Heart left ventricle (tissue), 13 donors: ENCODE measurements at regions not wholly inside any gene's neighbourhood (a gene's known extent, or its start where the extent isn't known, plus 50 kb on each side); places are given as distances from the start of the nearest gene placed in this dataset.

Experiments
- POLR2A ChIP-seq, 2 donors: fragments of 450-650 bp; IDR thresholded peaks; one replicate each; pipeline ENCODE4 v1.6.1; 2017; ENCODE audit warnings: antibody characterized with exemption in 2 of 2, mild to moderate bottlenecking in 2 of 2, moderate library complexity in 2 of 2
- TF ChIP-seq, protein P1 (sequence below), 12 donors: fragments of 200-600 bp; sonication (generic) in 4 of 12; IDR thresholded peaks; one replicate each; pipeline versions ENCODE4 v1.5.0 to v1.8.0; 2018 to 2022; ENCODE audit warnings: antibody characterized with exemption in 12 of 12, mild to moderate bottlenecking in 5 of 12
- donor health status: ischemic (EF 13 %, LVEDD 7.1; RV severe dilation, severe dysfunction).
- donor health status: DM: no; HTN: yes; CAD: no.
- donor health status: DM: no; HTN: no; CAD: no.
- donor health status: ischemic (EF 25% LVEDD 6.9; RV normal size, moderate dysfunction).
- donor health status: ischemic (EF 25% LVEDD 5.7; RV mildly dilated, moderate dysfunction).
- donor health status: ischemic (EF 35%, LVEDD 5.7; RV mildly dilated, moderate dysfunction).
- donor health status: nonischemic (EF 11% LVEDD 7.7; RV severe dilation, severe dysfunction).
- donor health status: DM: yes; HTN: yes; CAD: no.
- donor health status: PGD.
- donor health status: ischemic (EF 29% LVEDD 5.4; RV normal size, mild dysfunction).
- donor health status: nonischemic (EF 23%, LVEDD 6.1; RV moderate dilation, normal function).

- TF ChIP-seq, protein P1, sequence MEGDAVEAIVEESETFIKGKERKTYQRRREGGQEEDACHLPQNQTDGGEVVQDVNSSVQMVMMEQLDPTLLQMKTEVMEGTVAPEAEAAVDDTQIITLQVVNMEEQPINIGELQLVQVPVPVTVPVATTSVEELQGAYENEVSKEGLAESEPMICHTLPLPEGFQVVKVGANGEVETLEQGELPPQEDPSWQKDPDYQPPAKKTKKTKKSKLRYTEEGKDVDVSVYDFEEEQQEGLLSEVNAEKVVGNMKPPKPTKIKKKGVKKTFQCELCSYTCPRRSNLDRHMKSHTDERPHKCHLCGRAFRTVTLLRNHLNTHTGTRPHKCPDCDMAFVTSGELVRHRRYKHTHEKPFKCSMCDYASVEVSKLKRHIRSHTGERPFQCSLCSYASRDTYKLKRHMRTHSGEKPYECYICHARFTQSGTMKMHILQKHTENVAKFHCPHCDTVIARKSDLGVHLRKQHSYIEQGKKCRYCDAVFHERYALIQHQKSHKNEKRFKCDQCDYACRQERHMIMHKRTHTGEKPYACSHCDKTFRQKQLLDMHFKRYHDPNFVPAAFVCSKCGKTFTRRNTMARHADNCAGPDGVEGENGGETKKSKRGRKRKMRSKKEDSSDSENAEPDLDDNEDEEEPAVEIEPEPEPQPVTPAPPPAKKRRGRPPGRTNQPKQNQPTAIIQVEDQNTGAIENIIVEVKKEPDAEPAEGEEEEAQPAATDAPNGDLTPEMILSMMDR (IDR thresholded peaks at IDR 0.05), result no peak
- TF ChIP-seq POLR2A (IDR thresholded peaks at IDR 0.05), result no peak
Observed at GRCh38 chr9:2531481-2531880, 90.1 kb upstream of the VLDLR start.
